Liver (tissue), 8 donors: ENCODE measurements at regions not wholly inside any gene's neighbourhood (a gene's known extent, or its start where the extent isn't known, plus 50 kb on each side); places are given as distances from the start of the nearest gene placed in this dataset.

Source experiments
- DNase-seq: peaks from one replicate; pipeline ENCODE4 v3.0.0-alpha.2; 2017; ENCODE audit warnings: low spot score
- H3K27ac ChIP-seq, 2 donors: one replicate each; pipeline ENCODE4 v1.7.0; 2013; ENCODE audit warnings: inconsistent platforms in 2 of 2, low read length in 2 of 2, control low read depth in 1 of 2, low read depth in 1 of 2, mild to moderate bottlenecking in 1 of 2
- H3K27me3 ChIP-seq, 4 donors: one replicate each; pipeline versions ENCODE4 v1.6.1 to v1.7.0; 2013; ENCODE audit warnings: low read length in 3 of 4, inconsistent platforms in 1 of 4, mild to moderate bottlenecking in 1 of 4, moderate library complexity in 1 of 4; ENCODE audit not compliant: control insufficient read depth in 4 of 4, insufficient read depth in 4 of 4
- H3K36me3 ChIP-seq, 4 donors: one replicate each; pipeline versions ENCODE4 v1.6.1 to v1.7.0; 2013; ENCODE audit warnings: low read length in 3 of 4, mild to moderate bottlenecking in 3 of 4, low read depth in 1 of 4, moderate library complexity in 1 of 4; ENCODE audit not compliant: control insufficient read depth in 4 of 4, insufficient read depth in 3 of 4
- H3K4me1 ChIP-seq, 4 donors: one replicate each; pipeline versions ENCODE4 v1.6.1 to v1.7.0; 2013; ENCODE audit warnings: low read length in 3 of 4, mild to moderate bottlenecking in 3 of 4, moderate library complexity in 1 of 4; ENCODE audit not compliant: control insufficient read depth in 4 of 4, insufficient read depth in 4 of 4
- H3K4me3 ChIP-seq, 3 donors: one replicate each; pipeline versions ENCODE4 v1.6.1 to v1.7.0; 2013; ENCODE audit warnings: low read length in 3 of 3, control low read depth in 1 of 3, low read depth in 1 of 3, mild to moderate bottlenecking in 1 of 3
- H3K9ac ChIP-seq, 2 donors: one replicate each; pipeline ENCODE4 v1.7.0; 2013; ENCODE audit warnings: low read length in 2 of 2, mild to moderate bottlenecking in 2 of 2, moderate library complexity in 2 of 2, control low read depth in 1 of 2, low read depth in 1 of 2
- H3K9me3 ChIP-seq, 4 donors: one replicate each; pipeline versions ENCODE4 v1.6.1 to v1.7.0; 2013; ENCODE audit warnings: low read length in 3 of 4; ENCODE audit not compliant: control insufficient read depth in 4 of 4
- EGR1 ChIP-seq, 2 donors: IDR thresholded peaks; 2 replicates each; pipeline ENCODE4 v1.6.1; 2016 to 2018; ENCODE audit warnings: antibody characterized with exemption in 2 of 2, low read depth in 2 of 2
- FOXA1 ChIP-seq: IDR thresholded peaks from 2 replicates; pipeline ENCODE4 v1.6.1; 2016; ENCODE audit warnings: antibody characterized with exemption
- FOXA2 ChIP-seq: IDR thresholded peaks from 2 replicates; pipeline ENCODE4 v1.6.1; 2016; ENCODE audit warnings: antibody characterized with exemption
- GABPA ChIP-seq, 2 donors: IDR thresholded peaks in 1 of 2; conservative IDR thresholded peaks in 1 of 2; 2 replicates each; pipeline ENCODE4 v1.6.1; 2016; ENCODE audit warnings: antibody characterized with exemption in 2 of 2, mild to moderate bottlenecking in 1 of 2, moderate library complexity in 1 of 2
- HNF4G ChIP-seq: IDR thresholded peaks from 2 replicates; pipeline ENCODE4 v1.6.1; 2016; ENCODE audit warnings: antibody characterized with exemption
- JUND ChIP-seq, 2 donors: IDR thresholded peaks; 2 replicates each; pipeline ENCODE4 v1.6.1; 2016; ENCODE audit warnings: antibody characterized with exemption in 2 of 2
- NR2F2 ChIP-seq: IDR thresholded peaks from 2 replicates; pipeline ENCODE4 v1.6.1; 2016; ENCODE audit warnings: antibody characterized with exemption
- RAD21 ChIP-seq, 2 donors: IDR thresholded peaks; 2 replicates each; pipeline ENCODE4 v1.6.1; 2016; ENCODE audit warnings: antibody characterized with exemption in 2 of 2, mild to moderate bottlenecking in 2 of 2
- SP1 ChIP-seq: IDR thresholded peaks from 2 replicates; pipeline ENCODE4 v1.6.1; 2018; ENCODE audit warnings: antibody characterized with exemption, mild to moderate bottlenecking
- YY1 ChIP-seq: IDR thresholded peaks from 2 replicates; pipeline ENCODE4 v1.6.1; 2016; ENCODE audit warnings: antibody characterized with exemption, mild to moderate bottlenecking
- WGBS: extraction: QIAGEN DNeasy Blood & Tissue Kit; methylation state at CpG from one replicate; pipeline ENCODE4 v1.1.7; 2013; 5-methylcytosine and 5-hydroxymethylcytosine counted together
- TF ChIP-seq, protein P1 (sequence below): IDR thresholded peaks from 2 replicates; pipeline ENCODE4 v1.6.1; 2016; ENCODE audit warnings: antibody characterized with exemption
- TF ChIP-seq, protein P2 (sequence below): IDR thresholded peaks from 2 replicates; pipeline ENCODE4 v1.6.1; 2016; ENCODE audit warnings: antibody characterized with exemption, mild to moderate bottlenecking
- TF ChIP-seq, protein P3 (sequence below): IDR thresholded peaks from 2 replicates; pipeline ENCODE4 v1.6.1; 2016; ENCODE audit warnings: antibody characterized with exemption
- TF ChIP-seq, protein P4 (sequence below): fragments of 150-350 bp; IDR thresholded peaks from 2 replicates; pipeline ENCODE4 v1.5.1; 2017; ENCODE audit warnings: improper control_type of control experiment, low read depth, low read length; ENCODE audit not compliant: missing input control
- donor health status: healthy.
- donor health status: healthy.
- donor health status: healthy.
- donor health status: healthy.
- donor health status: healthy.

DNA sequence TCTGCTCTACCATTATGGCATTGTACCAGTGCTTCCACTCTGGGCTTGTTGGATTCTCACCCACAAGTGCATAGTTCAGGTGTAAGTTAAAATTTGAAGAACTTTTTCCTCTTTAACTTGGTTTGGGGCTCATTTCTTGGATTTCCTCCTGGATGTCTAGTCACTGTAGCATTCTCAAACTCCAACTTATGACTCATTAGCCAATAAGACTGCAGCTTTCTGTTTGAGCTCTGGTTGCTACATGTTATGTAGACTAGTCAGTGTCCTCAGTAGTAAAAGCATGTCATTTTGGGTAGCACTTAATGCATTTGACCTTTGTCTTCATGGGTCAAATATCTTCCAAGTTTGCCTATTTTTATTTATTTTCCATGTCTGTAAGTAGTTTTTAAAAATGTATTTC, 790.8 kb downstream of the BRINP1 start:
- peaks cover 0 to 2% (median 0%) of the 10 kb centered on the region in 4 donors for H3K27me3 ChIP-seq
- H3K4me1 ChIP-seq = no peaks in the 10 kb centered on the region
- H3K36me3 ChIP-seq = no peaks in the 10 kb centered on the region
- DNase-seq = no peak
- H3K9me3 ChIP-seq = peaks cover 0 to 10% (median under 1%) of the 10 kb centered on the region in 4 donors
- H3K9ac ChIP-seq = no peak overlapping the region
- no peak overlapping the region for H3K27ac ChIP-seq
- H3K4me3 ChIP-seq = no peak overlapping the region
- TF ChIP-seq HNF4G (no peak), RAD21 (IDR thresholded peaks at IDR 0.05) (no peak), EGR1 (IDR thresholded peaks at IDR 0.05; ENCODE audit: low read depth in 2 of 2) (no peak), FOXA2 (no peak), NR2F2 (no peak)
- TF ChIP-seq, protein P1, sequence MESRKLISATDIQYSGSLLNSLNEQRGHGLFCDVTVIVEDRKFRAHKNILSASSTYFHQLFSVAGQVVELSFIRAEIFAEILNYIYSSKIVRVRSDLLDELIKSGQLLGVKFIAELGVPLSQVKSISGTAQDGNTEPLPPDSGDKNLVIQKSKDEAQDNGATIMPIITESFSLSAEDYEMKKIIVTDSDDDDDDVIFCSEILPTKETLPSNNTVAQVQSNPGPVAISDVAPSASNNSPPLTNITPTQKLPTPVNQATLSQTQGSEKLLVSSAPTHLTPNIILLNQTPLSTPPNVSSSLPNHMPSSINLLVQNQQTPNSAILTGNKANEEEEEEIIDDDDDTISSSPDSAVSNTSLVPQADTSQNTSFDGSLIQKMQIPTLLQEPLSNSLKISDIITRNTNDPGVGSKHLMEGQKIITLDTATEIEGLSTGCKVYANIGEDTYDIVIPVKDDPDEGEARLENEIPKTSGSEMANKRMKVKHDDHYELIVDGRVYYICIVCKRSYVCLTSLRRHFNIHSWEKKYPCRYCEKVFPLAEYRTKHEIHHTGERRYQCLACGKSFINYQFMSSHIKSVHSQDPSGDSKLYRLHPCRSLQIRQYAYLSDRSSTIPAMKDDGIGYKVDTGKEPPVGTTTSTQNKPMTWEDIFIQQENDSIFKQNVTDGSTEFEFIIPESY = no peak

DNA sequence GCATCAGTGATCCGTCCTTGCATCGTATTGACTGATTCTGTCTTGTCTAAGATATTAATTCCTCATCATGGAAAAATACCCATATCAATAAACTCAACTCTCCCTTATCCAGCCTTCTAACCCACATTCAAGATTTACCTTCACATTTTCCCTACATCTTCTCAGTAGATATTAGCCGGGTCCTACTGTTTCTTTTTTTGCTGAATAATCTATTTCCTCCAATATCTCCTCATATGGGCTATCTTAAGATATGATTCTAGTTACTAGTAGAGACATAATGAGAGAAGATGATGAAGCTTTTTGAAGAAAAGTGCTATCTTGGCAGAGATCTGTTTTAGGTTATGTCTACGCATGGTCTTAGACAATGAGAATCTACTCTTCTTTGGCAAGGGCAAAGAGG, 785.8 kb downstream of the BRINP1 start:
- Histone ChIP-seq H3K27ac (no peak overlapping the region), H3K9ac (no peak overlapping the region), H3K4me3 (no peak overlapping the region), H3K27me3 (no peaks in the 10 kb centered on the region), H3K9me3 (peaks cover 0 to 2% (median under 1%) of the 10 kb centered on the region in 4 donors), H3K4me1 (no peaks in the 10 kb centered on the region), H3K36me3 (no peaks in the 10 kb centered on the region)
- TF ChIP-seq SP1 = no peak
- no peak for TF ChIP-seq YY1
- TF ChIP-seq FOXA2 = no peak
- no peak for TF ChIP-seq FOXA1
- TF ChIP-seq, protein P2, sequence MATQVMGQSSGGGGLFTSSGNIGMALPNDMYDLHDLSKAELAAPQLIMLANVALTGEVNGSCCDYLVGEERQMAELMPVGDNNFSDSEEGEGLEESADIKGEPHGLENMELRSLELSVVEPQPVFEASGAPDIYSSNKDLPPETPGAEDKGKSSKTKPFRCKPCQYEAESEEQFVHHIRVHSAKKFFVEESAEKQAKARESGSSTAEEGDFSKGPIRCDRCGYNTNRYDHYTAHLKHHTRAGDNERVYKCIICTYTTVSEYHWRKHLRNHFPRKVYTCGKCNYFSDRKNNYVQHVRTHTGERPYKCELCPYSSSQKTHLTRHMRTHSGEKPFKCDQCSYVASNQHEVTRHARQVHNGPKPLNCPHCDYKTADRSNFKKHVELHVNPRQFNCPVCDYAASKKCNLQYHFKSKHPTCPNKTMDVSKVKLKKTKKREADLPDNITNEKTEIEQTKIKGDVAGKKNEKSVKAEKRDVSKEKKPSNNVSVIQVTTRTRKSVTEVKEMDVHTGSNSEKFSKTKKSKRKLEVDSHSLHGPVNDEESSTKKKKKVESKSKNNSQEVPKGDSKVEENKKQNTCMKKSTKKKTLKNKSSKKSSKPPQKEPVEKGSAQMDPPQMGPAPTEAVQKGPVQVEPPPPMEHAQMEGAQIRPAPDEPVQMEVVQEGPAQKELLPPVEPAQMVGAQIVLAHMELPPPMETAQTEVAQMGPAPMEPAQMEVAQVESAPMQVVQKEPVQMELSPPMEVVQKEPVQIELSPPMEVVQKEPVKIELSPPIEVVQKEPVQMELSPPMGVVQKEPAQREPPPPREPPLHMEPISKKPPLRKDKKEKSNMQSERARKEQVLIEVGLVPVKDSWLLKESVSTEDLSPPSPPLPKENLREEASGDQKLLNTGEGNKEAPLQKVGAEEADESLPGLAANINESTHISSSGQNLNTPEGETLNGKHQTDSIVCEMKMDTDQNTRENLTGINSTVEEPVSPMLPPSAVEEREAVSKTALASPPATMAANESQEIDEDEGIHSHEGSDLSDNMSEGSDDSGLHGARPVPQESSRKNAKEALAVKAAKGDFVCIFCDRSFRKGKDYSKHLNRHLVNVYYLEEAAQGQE = no peak
- TF ChIP-seq NR2F2 = no peak
- TF ChIP-seq RAD21 (IDR thresholded peaks at IDR 0.05) = no peak
- TF ChIP-seq, protein P3, sequence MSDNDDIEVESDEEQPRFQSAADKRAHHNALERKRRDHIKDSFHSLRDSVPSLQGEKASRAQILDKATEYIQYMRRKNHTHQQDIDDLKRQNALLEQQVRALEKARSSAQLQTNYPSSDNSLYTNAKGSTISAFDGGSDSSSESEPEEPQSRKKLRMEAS = no peak
- TF ChIP-seq EGR1 (IDR thresholded peaks at IDR 0.05; ENCODE audit: low read depth in 2 of 2) = no peak
- TF ChIP-seq GABPA (IDR thresholded peaks at IDR 0.05 in 1 of 2, conservative IDR thresholded peaks at IDR 0.05 in 1 of 2) = no peak
- TF ChIP-seq, protein P4, sequence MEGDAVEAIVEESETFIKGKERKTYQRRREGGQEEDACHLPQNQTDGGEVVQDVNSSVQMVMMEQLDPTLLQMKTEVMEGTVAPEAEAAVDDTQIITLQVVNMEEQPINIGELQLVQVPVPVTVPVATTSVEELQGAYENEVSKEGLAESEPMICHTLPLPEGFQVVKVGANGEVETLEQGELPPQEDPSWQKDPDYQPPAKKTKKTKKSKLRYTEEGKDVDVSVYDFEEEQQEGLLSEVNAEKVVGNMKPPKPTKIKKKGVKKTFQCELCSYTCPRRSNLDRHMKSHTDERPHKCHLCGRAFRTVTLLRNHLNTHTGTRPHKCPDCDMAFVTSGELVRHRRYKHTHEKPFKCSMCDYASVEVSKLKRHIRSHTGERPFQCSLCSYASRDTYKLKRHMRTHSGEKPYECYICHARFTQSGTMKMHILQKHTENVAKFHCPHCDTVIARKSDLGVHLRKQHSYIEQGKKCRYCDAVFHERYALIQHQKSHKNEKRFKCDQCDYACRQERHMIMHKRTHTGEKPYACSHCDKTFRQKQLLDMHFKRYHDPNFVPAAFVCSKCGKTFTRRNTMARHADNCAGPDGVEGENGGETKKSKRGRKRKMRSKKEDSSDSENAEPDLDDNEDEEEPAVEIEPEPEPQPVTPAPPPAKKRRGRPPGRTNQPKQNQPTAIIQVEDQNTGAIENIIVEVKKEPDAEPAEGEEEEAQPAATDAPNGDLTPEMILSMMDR = no peak
- no peak for TF ChIP-seq JUND (IDR thresholded peaks at IDR 0.05)
- DNase-seq = no peak
- 75% methylated on average over 4 of the region's 4 CpGs for WGBS
